HG03521 (cell line): ENCODE measurements at regions not wholly inside any gene's neighbourhood (a gene's known extent, or its start where the extent isn't known, plus 50 kb on each side); places are given as distances from the start of the nearest gene placed in this dataset.

Experiments
- ATAC-seq: cut with Tn5 transposase; IDR thresholded peaks from one replicate; pipeline ENCODE4 v1.9.1; 2021; ENCODE audit warnings: mild to moderate bottlenecking, moderate library complexity; ENCODE audit not compliant: unreplicated experiment

- no peak for ATAC-seq
Observed at GRCh38 chr6:113616701-113617274, 240.4 kb upstream of the MARCKS start.

- ATAC-seq = no peak
Observed at GRCh38 chr6:113619077-113619476, 238.1 kb upstream of the MARCKS start.

DNA sequence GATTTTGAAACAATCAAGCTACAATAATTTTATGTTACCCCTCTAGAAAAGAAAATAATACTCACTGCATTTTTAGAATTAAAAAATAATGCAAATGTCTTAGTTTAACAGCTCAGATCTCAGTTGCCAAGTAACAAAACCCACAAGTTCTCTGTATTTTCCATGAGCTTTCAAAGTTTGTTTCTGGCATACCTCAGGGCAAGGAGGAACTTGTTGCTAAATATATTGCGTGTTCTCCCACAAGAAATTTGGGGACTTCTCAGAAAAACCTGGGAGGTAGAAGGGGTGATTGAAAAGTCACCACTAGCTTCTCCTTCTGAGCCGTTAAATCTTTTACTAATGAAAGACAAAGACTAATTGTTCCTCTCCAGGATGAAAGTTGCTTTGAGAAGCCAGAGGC is 236.8 kb upstream of the MARCKS start:
- ATAC-seq = no peak

GRCh38 chr6:113622254-113622653 is 234.9 kb upstream of the MARCKS start:
- no peak for ATAC-seq

GRCh38 chr6:113623129-113623528 is 234.0 kb upstream of the MARCKS start:
- ATAC-seq = no peak

DNA sequence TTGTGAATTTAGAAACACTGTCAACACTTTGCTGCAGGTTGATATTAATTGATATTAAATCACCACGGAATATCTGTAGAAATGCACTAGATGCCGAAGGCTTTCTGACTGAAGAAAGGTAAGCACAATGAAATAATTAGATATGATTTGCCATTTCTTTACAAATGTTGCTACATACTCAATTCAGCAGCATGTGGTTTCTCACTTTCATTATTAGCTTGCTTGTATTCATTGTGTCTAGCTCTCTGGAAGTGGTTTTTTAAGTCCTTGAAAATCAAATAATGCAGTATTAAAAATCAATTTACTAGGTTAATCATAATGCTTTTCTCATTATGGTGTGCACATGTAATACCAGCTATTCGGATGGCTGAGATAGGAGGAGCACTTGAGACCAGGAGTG is 231.3 kb upstream of the MARCKS start:
- peak; percentile 45 for ATAC-seq

GRCh38 chr6:113626475-113626874 is 230.7 kb upstream of the MARCKS start:
- peak; percentile 21 for ATAC-seq

DNA sequence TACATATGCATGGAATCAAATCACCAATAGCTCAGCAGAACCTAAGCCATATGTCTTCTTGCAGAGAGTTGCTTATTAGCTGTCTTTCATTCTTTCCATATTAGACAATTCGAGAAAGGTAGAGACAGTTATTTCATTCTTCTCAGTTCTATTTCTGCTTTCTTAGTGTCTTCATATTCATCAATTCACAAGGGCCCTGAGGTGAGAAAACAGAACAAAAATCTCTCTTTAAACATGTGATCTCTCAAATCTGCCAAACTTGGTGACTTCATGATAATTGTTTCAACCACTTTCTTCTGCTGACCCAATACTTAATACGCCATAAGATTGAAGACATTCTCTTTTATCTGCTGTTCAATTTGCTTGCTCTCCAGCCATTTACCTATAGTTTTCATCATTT is 229.7 kb upstream of the MARCKS start:
- peak; percentile 16 for ATAC-seq

DNA sequence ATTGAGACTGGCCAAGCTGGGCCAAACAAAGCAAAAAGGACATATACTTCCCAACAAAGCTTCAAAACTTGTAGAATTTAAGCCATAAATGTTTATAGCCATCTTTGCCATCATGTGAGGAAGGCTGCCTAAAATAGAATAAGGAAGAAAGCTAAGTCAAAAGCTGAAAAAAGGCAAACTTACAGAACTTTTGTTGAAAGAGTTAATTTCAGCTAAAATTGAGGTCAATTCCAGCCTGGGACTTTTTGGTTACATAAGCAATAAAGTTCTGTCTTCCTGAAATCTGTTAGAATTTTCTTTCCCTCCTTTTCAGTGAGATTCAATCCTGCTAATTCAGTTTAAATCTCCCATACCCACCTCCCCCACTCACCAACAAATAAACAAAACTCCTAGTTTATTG is 227.9 kb upstream of the MARCKS start:
- no peak for ATAC-seq

DNA sequence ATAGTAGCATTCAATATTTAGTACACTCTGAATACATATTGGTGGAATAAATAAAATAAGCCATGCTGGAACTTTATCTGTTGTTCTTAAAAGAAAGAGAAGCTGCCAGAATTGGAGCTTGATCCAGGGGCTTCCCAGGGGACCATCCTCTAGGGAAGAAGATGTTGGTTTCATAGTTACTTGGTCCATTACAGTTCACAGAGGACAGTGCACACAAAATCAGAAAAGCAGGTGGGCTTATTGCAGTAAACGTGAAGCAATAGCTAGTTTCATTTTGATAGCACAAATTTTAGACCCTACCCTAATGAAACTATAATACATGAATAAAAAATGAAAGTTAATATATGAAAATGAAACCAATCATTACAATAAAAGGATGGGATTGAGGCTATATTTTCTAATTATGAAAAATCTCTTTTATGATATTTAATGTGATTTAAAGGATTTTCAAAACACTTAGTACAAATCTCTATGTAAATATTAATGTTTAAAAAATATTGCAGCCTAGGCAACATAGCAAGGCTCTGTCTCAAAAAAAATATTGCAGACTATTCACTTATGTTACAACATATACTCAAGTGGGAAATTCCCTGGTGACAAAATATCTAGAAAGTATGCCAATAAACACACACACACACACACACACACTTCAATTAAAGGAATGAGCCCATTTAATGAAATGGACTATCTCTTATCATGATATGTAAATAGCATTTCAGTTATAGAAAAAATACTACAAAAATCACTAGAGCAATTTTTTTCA is 227.0 kb upstream of the MARCKS start:
- ATAC-seq = no peak

GRCh38 chr6:113630738-113631535 is 226.2 kb upstream of the MARCKS start:
- peak; percentile 56 for ATAC-seq

GRCh38 chr6:113631666-113632065 is 225.5 kb upstream of the MARCKS start:
- no peak for ATAC-seq

DNA sequence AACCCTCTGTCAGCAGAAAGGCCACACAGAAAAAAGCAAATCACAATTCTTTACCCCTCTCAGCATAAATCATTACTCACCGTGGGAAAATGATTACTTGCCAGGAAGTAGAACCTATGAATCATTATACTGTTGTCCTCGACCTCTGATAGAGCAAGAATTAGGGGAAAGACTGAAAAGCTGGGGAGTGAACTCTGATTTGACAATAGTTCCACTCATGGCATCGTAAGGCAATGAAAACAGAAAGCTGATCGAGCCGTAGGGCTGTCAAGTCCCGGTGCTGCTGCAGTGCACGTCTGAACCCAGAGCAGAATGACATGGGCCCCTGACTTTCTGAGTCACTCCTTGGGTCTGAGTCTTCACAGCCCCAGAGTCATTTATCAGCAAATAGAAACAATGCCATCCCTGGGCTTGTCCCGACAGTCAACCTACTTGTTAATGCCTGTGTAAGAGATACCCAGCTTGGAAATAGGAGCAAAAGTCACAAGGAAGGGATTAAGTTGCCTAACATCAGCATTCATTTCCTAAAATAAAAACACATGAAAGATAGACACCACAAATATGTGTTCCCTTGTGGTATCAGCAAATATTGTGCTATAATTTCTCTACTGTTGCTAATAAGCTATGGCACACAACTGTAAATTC is 224.8 kb upstream of the MARCKS start:
- peak; percentile 38 for ATAC-seq

- ATAC-seq = no peak
Observed at GRCh38 chr6:113633638-113634037, 223.5 kb upstream of the MARCKS start.

DNA sequence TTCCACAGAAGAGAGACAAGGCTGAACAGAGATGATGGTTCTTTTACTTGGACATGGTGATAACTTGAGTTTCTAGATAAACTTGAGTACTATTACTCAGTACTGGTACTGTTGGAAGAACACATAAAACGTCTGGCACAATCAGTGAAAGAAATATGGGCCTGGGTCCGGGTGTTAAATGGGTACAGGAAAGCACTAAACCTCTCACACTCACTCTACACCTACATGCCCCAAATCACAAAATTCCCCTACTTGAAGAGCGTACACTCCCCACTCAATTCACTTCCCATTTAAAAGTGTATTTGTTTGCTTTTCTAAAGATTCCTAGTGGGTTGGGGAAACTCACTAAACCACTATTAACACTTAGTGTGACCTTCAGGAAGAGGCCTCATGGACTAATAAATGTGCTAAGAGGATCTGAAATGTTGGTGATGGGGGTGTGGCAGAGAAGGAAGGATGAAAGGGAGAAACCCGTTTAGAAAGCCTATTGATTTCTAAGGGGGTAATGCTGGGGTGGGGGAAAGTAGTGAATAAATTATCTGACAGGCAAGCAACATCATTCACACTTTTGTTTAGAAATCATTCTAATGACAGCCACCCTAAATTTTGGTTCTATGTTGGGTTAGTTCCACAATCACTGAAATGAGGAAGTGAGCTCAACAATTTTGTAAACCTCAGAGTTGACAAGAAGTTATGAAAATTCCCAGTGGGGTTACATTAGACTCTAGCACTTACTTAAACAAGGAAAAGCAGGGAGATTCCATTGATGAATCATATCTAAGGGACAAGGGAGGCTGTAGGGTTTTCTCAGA is 222.6 kb upstream of the MARCKS start:
- ATAC-seq = no peak

DNA sequence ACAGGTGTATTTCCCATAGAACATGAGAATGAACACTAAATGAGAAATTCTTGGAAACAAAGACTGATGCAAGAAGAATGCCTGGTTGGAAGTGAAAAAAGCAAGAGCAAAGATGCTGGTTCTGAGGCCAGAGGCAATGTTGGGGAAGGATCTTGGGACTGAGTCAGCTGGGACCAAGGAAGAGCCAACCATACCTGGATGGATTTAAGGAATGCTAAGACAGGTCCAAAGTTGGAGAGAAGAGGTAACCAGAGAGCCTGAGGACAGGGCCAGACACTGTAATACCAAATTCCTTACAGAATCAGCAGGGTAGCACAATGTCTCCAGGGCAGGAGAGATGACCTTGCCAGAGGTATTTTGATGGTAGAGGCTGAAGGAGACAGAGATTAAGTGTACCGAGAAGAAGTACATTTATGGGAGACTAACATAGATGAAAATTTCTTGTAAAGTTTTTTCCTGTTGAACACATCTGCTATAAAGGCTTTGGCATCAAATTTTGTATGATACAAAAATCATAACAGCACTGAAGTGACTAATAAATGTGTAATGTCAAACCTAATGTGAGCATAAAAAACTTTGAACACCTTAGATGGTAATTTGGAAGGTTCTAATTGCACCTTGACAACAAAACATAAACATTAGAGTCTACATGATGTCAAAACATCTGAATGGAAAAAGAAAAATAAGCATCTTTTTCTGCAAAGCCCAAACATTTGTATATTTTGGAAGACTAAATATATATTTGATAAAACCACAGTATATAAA is 221.7 kb upstream of the MARCKS start:
- ATAC-seq = no peak

DNA sequence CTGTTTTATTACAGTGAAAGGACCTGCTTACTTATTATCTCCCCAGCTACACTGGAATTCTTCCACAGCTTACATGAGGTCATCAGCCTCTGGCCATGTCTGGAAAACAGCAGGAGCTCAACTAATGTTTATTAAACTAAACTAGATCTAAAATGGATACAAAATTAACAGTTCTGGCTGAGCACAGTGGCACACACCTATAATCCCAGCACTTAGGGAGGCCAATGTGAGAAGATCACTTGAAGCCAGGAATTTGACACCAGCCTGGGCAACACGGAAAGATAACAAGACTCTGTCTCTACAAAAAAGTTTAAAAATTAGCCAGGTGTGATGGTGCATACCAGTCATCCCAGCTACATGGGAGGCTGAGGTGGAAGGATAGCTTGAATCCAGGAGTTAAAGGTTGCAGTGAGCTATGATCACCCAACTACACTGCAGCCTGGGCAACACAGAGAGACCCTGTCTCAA is 220.8 kb upstream of the MARCKS start:
- no peak for ATAC-seq

DNA sequence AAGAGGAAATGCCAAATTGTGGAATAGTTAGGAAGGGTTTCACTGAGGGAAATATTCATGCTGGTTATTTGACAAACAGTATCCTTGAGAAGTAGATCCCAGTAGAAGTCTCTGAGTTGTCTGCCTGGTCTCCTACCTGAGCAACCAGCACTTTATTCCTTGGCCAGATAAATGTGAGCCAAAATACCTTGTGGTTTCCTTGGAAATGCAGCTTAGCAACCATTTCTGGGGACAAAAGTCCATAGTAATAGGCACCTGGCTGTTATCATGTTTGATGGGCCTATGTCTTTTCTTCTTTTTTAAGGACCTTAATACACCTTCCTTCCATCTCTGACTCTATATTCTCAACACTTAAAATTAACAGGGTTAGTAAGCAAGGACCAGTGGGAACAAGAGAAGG is 217.1 kb upstream of the MARCKS start:
- ATAC-seq = no peak

DNA sequence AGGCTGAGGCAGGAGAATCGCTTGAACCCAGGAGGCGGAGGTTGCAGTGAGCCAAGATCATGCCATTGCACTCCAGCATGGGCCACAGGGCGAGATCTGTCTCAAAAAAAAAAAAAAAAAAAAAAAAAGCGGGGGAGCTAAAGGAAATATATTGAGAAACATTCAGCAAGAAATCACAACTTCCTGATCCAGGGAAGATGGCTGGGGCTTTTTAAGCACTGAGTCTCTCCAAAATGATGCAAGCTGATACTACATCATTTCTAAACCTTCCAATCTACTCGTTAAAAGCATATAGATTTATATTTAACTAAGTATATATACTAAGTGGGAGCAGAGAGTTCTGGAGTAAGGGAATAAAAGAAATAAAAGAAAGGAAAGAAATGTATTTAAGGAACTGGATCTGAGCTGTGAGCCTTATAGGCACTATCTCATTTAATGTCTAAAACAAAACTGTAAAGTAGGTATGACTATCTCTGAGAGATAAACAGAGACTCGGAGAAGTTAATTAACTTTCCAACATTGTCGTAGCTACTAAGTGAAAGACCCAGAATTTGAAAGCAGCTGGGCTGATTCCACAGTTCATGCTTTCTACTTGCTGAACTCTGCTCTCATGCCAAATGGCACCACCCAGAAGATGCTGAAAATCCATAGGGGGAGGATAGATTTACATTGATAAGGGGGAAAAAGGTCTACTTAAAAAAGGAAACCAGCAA is 215.0 kb upstream of the MARCKS start:
- ATAC-seq = no peak
